HG02678 (cell line): ENCODE measurements at regions not wholly inside any gene's neighbourhood (a gene's known extent, or its start where the extent isn't known, plus 50 kb on each side); places are given as distances from the start of the nearest gene placed in this dataset.
A peak's percentile ranks its signal among the peaks of the same experiment; 100 is the strongest.
"Not testable (repeated sequence)": the region's sequence is repeated elsewhere in the genome, so short reads cannot be mapped to it uniquely, and the experiment has no call there.

ENCODE experiments used
- ATAC-seq: cut with Tn5 transposase; IDR thresholded peaks from one replicate; pipeline ENCODE4 v1.9.1; 2021; ENCODE audit warnings: mild to moderate bottlenecking, moderate library complexity; ENCODE audit not compliant: unreplicated experiment

- ATAC-seq, result no peak
Observed at GRCh38 chrX:53883196-53883595, 161.1 kb downstream of the PHF8 start.

GRCh38 chrX:53882331-53882730, 161.9 kb downstream of the PHF8 start:
- no peak for ATAC-seq

GRCh38 chrX:53880786-53881185, 163.5 kb downstream of the PHF8 start:
- not testable (repeated sequence) for ATAC-seq

GRCh38 chrX:53859890-53860289, 173.4 kb upstream of the HUWE1 start:
- ATAC-seq, result no peak

- peak; percentile 70 for ATAC-seq
Observed at GRCh38 chrX:53831662-53832635, 145.4 kb upstream of the HUWE1 start.

GRCh38 chrX:53824686-53825085, 138.2 kb upstream of the HUWE1 start:
- ATAC-seq, result no peak

- not testable (repeated sequence) for ATAC-seq
Observed at GRCh38 chrX:53818115-53818514, 131.6 kb upstream of the HUWE1 start.

- no peak for ATAC-seq
Observed at GRCh38 chrX:53817548-53817947, 131.0 kb upstream of the HUWE1 start.

GRCh38 chrX:53813670-53814440, 127.3 kb upstream of the HUWE1 start:
- ATAC-seq, result no peak

- no peak for ATAC-seq
Observed at GRCh38 chrX:53798281-53798680, 111.8 kb upstream of the HUWE1 start.

- no peak for ATAC-seq
Observed at GRCh38 chrX:53795576-53795975, 109.1 kb upstream of the HUWE1 start.

- no peak for ATAC-seq
Observed at GRCh38 chrX:53794181-53794580, 107.7 kb upstream of the HUWE1 start.

- ATAC-seq, result no peak
Observed at GRCh38 chrX:53768865-53769264, 82.3 kb upstream of the HUWE1 start.

- ATAC-seq, result no peak
Observed at GRCh38 chrX:53768451-53768850, 81.9 kb upstream of the HUWE1 start.

GRCh38 chrX:53767544-53767943, 81.0 kb upstream of the HUWE1 start:
- no peak for ATAC-seq

GRCh38 chrX:53757181-53757580, 70.7 kb upstream of the HUWE1 start:
- not testable (repeated sequence) for ATAC-seq

- no peak for ATAC-seq
Observed at GRCh38 chrX:53746718-53747117, 60.2 kb upstream of the HUWE1 start.

GRCh38 chrX:53743244-53743643, 56.7 kb upstream of the HUWE1 start:
- ATAC-seq, result no peak

GRCh38 chrX:53738370-53738906, 51.9 kb upstream of the HUWE1 start:
- no peak for ATAC-seq
